H9 (cell line): ENCODE measurements at regions not wholly inside any gene's neighbourhood (a gene's known extent, or its start where the extent isn't known, plus 50 kb on each side); places are given as distances from the start of the nearest gene placed in this dataset.

Experiments used
- DNase-seq: peaks from one replicate; pipeline ENCODE4 v3.0.0-alpha.2; 2017
- H2AFZ ChIP-seq: one replicate; pipeline ENCODE4 v1.6.1; 2013; ENCODE audit warnings: mild to moderate bottlenecking, low read length, control low read depth, moderate library complexity
- H2AK5ac ChIP-seq: 2 replicates; pipeline ENCODE4 v1.6.1; 2013; ENCODE audit warnings: low read length, control low read depth, mixed read lengths; ENCODE audit not compliant: insufficient read length
- H2BK120ac ChIP-seq: one replicate; pipeline ENCODE4 v1.6.1; 2013; ENCODE audit warnings: low read depth, mild to moderate bottlenecking, low read length, control low read depth, inconsistent platforms; ENCODE audit not compliant: poor library complexity, severe bottlenecking
- H2BK12ac ChIP-seq: 2 replicates; pipeline ENCODE4 v1.6.1; 2013; ENCODE audit warnings: low read length, control low read depth, mixed read lengths, low read depth; ENCODE audit not compliant: insufficient read length
- H2BK15ac ChIP-seq: 2 replicates; pipeline ENCODE4 v1.6.1; 2013; ENCODE audit warnings: low read depth, low read length, control low read depth
- H2BK20ac ChIP-seq: one replicate; pipeline ENCODE4 v1.6.1; 2013; ENCODE audit warnings: low read depth, mild to moderate bottlenecking, low read length, control low read depth, inconsistent platforms; ENCODE audit not compliant: poor library complexity, severe bottlenecking
- H2BK5ac ChIP-seq: 2 replicates; pipeline ENCODE4 v1.6.1; 2013; ENCODE audit warnings: low read length, control low read depth, mixed read lengths; ENCODE audit not compliant: insufficient read length
- H3K14ac ChIP-seq: 2 replicates; pipeline ENCODE4 v1.6.1; 2013; ENCODE audit warnings: low read length, control low read depth; ENCODE audit not compliant: insufficient read depth
- H3K18ac ChIP-seq: 2 replicates; pipeline ENCODE4 v1.6.1; 2013; ENCODE audit warnings: low read depth, mild to moderate bottlenecking, mixed read lengths, low read length, control low read depth; ENCODE audit not compliant: insufficient read length
- H3K23ac ChIP-seq: 2 replicates; pipeline ENCODE4 v1.6.1; 2013; ENCODE audit warnings: low read length, control low read depth, mixed read lengths, low read depth; ENCODE audit not compliant: insufficient read length
- H3K23me2 ChIP-seq: 2 replicates; pipeline ENCODE4 v1.6.1; 2013; ENCODE audit warnings: low read depth, mild to moderate bottlenecking, mixed read lengths, low read length, control low read depth; ENCODE audit not compliant: insufficient read length, poor library complexity, severe bottlenecking
- H3K27ac ChIP-seq: 2 replicates; pipeline ENCODE4 v1.5.1; 2013; ENCODE audit warnings: low read length, control low read depth, mixed read lengths, low read depth; ENCODE audit not compliant: insufficient read length
- H3K27me3 ChIP-seq: 2 replicates; pipeline ENCODE4 v1.6.1; 2013; ENCODE audit warnings: low read length, control low read depth, inconsistent platforms; ENCODE audit not compliant: insufficient read depth
- H3K4ac ChIP-seq: 2 replicates; pipeline ENCODE4 v1.6.1; 2013; ENCODE audit warnings: low read depth, mild to moderate bottlenecking, control low read depth, inconsistent platforms, low read length, moderate library complexity
- H3K4me1 ChIP-seq: 2 replicates; pipeline ENCODE4 v1.6.1; 2013; ENCODE audit warnings: low read length, control low read depth, inconsistent platforms; ENCODE audit not compliant: insufficient read depth
- H3K4me2 ChIP-seq: 2 replicates; pipeline ENCODE4 v1.6.1; 2013; ENCODE audit warnings: low read length, control low read depth, mixed read lengths; ENCODE audit not compliant: insufficient read length, insufficient read depth
- H3K56ac ChIP-seq: 2 replicates; pipeline ENCODE4 v1.6.1; 2013; ENCODE audit warnings: low read depth, mild to moderate bottlenecking, mixed read lengths, low read length, control low read depth; ENCODE audit not compliant: insufficient read length
- H3K79me1 ChIP-seq: 2 replicates; pipeline ENCODE4 v1.6.1; 2013; ENCODE audit warnings: low read depth, mild to moderate bottlenecking, moderate library complexity, low read length, control low read depth, inconsistent platforms; ENCODE audit not compliant: insufficient read depth, poor library complexity, severe bottlenecking
- H3K79me2 ChIP-seq: 2 replicates; pipeline ENCODE4 v1.6.1; 2013; ENCODE audit warnings: low read length, control low read depth, inconsistent platforms; ENCODE audit not compliant: insufficient read depth
- H3K9ac ChIP-seq: 2 replicates; pipeline ENCODE4 v1.6.1; 2013; ENCODE audit warnings: low read length, control low read depth, mixed read lengths; ENCODE audit not compliant: insufficient read length; ENCODE audit errors: extremely low read depth
- H3K9me3 ChIP-seq: one replicate; pipeline ENCODE4 v1.6.1; 2013; ENCODE audit warnings: low read depth, low read length, inconsistent platforms; ENCODE audit not compliant: control insufficient read depth
- H3T11ph ChIP-seq: one replicate; pipeline ENCODE4 v1.6.1; 2013; ENCODE audit warnings: mild to moderate bottlenecking, low read length, control low read depth, inconsistent platforms
- H4K20me1 ChIP-seq: one replicate; pipeline ENCODE4 v1.6.1; 2013; ENCODE audit not compliant: control insufficient read depth, insufficient read length, insufficient read depth
- H4K5ac ChIP-seq: 2 replicates; pipeline ENCODE4 v1.6.1; 2013; ENCODE audit warnings: low read depth, mild to moderate bottlenecking, mixed read lengths, low read length, control low read depth; ENCODE audit not compliant: insufficient read length
- H4K8ac ChIP-seq: replicated peaks from 2 replicates; pipeline ENCODE4 v1.6.1; 2013; ENCODE audit warnings: low read length, control low read depth, mixed read lengths, low read depth; ENCODE audit not compliant: insufficient read length
- H4K91ac ChIP-seq: 2 replicates; pipeline ENCODE4 v1.6.1; 2013; ENCODE audit warnings: low read depth, mild to moderate bottlenecking, moderate library complexity, mixed read lengths, low read length, control low read depth; ENCODE audit not compliant: insufficient read length
- H3K27ac Mint-ChIP-seq, 3 experiments: 2 replicates in 2 of 3; 3 replicates in 1 of 3; pipeline ENCODE4 v1.8.0; 2020 to 2021; ENCODE audit warnings: mixed read lengths in 3 of 3, mild to moderate bottlenecking in 1 of 3, moderate library complexity in 1 of 3
- H3K27me3 Mint-ChIP-seq: 2 replicates; pipeline ENCODE4 v1.8.0; 2021; ENCODE audit warnings: low read depth, mild to moderate bottlenecking, moderate library complexity, mixed read lengths
- H3K36me3 Mint-ChIP-seq, 3 experiments: 2 replicates in 2 of 3; 3 replicates in 1 of 3; pipeline ENCODE4 v1.8.0; 2020 to 2021; ENCODE audit warnings: low read depth in 3 of 3, mixed read lengths in 3 of 3; ENCODE audit not compliant: insufficient read depth in 1 of 3
- H3K4me1 Mint-ChIP-seq, 2 experiments: 2 replicates each; pipeline ENCODE4 v1.8.0; 2020; ENCODE audit warnings: mixed read lengths in 2 of 2
- H3K4me3 Mint-ChIP-seq, 2 experiments: 2 replicates in 1 of 2; 3 replicates in 1 of 2; pipeline ENCODE4 v1.8.0; 2020 to 2021; ENCODE audit warnings: mild to moderate bottlenecking in 2 of 2, mixed read lengths in 2 of 2, moderate library complexity in 1 of 2
- H3K9me3 Mint-ChIP-seq, 2 experiments: 2 replicates in 1 of 2; 3 replicates in 1 of 2; pipeline ENCODE4 v1.8.0; 2020; ENCODE audit warnings: mild to moderate bottlenecking in 2 of 2, mixed read lengths in 2 of 2, moderate library complexity in 1 of 2
- CTCF ChIP-seq: fragments of 200-600 bp; sonication (generic); conservative IDR thresholded peaks from 3 replicates; pipeline ENCODE4 v1.8.0; 2021; ENCODE audit warnings: antibody characterized with exemption, mild to moderate bottlenecking
- WGBS: extraction: QIAGEN DNeasy Blood & Tissue Kit; methylation state at CpG from one replicate; pipeline ENCODE4 v1.1.7; 2013; ENCODE audit warnings: missing lambda C conversion rate, low lambda C conversion rate, mixed read lengths; ENCODE audit not compliant: insufficient read length; ENCODE audit errors: extremely low coverage; 5-methylcytosine and 5-hydroxymethylcytosine counted together

GRCh38 chr5:51996356-51996861, 613.2 kb downstream of the ISL1 start:
- H3K4me2 ChIP-seq: no peak overlapping the region
- Mint-ChIP-seq H3K27ac (no peak overlapping the region), H3K27me3 (no peaks in the 10 kb centered on the region; the same call in 1 of the 2 replicates), H3K4me3 (no peak overlapping the region), H3K36me3 (peaks cover 0 to 4% (median 0%) of the 10 kb centered on the region in 3 experiments; a peak in 1 of 7 replicates), H3K9me3 (peaks cover 3 to 4% of the 10 kb centered on the region in 2 experiments; a peak in 1 of 5 replicates), H3K4me1 (peaks cover 3% of the 10 kb centered on the region in 2 experiments)
- no peak overlapping the region for H2AK5ac ChIP-seq
- H3K79me1 ChIP-seq: no peaks in the 10 kb centered on the region
- no peaks in the 10 kb centered on the region for H4K20me1 ChIP-seq
- no peak overlapping the region for H2BK5ac ChIP-seq
- no peak overlapping the region for H3K4ac ChIP-seq
- WGBS: no CpG with 5 or more reads among the region's 1 CpG
- no peak overlapping the region for H3K23ac ChIP-seq
- H4K91ac ChIP-seq: no peak overlapping the region
- no peaks in the 10 kb centered on the region for H3K4me1 ChIP-seq
- H3K23me2 ChIP-seq: no peaks in the 10 kb centered on the region
- no peak for TF ChIP-seq CTCF
- H2AFZ ChIP-seq: no peak overlapping the region
- H3K27me3 ChIP-seq: no peaks in the 10 kb centered on the region
- no peak for DNase-seq
- H3K14ac ChIP-seq: no peak overlapping the region
- H2BK120ac ChIP-seq: no peak overlapping the region
- no peak overlapping the region for H3K9ac ChIP-seq
- no peak overlapping the region for H3K56ac ChIP-seq
- no peaks in the 10 kb centered on the region for H3K79me2 ChIP-seq
- H4K8ac ChIP-seq: no peak overlapping the region
- H2BK15ac ChIP-seq: no peak overlapping the region
- H3K27ac ChIP-seq: no peak overlapping the region
- no peak overlapping the region for H4K5ac ChIP-seq
- H3T11ph ChIP-seq: no peak overlapping the region
- no peak overlapping the region for H3K18ac ChIP-seq
- no peak overlapping the region for H2BK20ac ChIP-seq
- H2BK12ac ChIP-seq: no peak overlapping the region
- H3K9me3 ChIP-seq: no peaks in the 10 kb centered on the region
